PC-9 (cell line): ENCODE measurements at regions not wholly inside any gene's neighbourhood (a gene's known extent, or its start where the extent isn't known, plus 50 kb on each side); places are given as distances from the start of the nearest gene placed in this dataset.

Source experiments
- BruUV-seq: library from RNA; stranded (reverse); fragments of 400-500 nt; replicated peaks from 2 replicates; lab custom pipeline; 2021; lab: Mats Ljungman, UMichigan
- CTCF ChIA-PET: fragments of 300-600 bp; sonication (Branson Sonifier 250); formaldehyde crosslinking; loops from one replicate; lab custom pipeline; 2022; ENCODE audit warnings: antibody characterized with exemption; lab: Charles Lee
- POLR2A ChIA-PET: fragments of 300-600 bp; sonication (Branson Sonifier 250); formaldehyde crosslinking; loops from one replicate; lab custom pipeline; 2022; ENCODE audit warnings: antibody characterized with exemption; ENCODE audit not compliant: unreplicated experiment; lab: Charles Lee
- DNase-seq, 2 experiments: peaks; one replicate each; pipeline versions ENCODE4 v3.0.0 to v3.0.0-alpha.2; 2015 to 2022; ENCODE audit warnings: mixed read lengths in 1 of 2
- H2AFZ ChIP-seq: fragments of 200-600 bp; sonication (generic); 2 replicates; pipeline ENCODE4 v1.8.1; 2017; ENCODE audit warnings: antibody characterized with exemption
- H3F3A ChIP-seq: fragments of 200-600 bp; sonication (generic); 2 replicates; pipeline ENCODE4 v1.8.1; 2017; ENCODE audit warnings: antibody characterized with exemption, mild to moderate bottlenecking, low read depth; ENCODE audit not compliant: insufficient read depth
- H3K27ac ChIP-seq: fragments of 200-600 bp; sonication (generic); 2 replicates; pipeline ENCODE4 v1.6.1; 2016; ENCODE audit warnings: mixed run types
- H3K27me3 ChIP-seq: fragments of 200-600 bp; sonication (generic); 2 replicates; pipeline ENCODE4 v1.6.1; 2016; ENCODE audit warnings: low read depth, mixed run types; ENCODE audit not compliant: insufficient read depth
- H3K36me3 ChIP-seq: fragments of 200-600 bp; sonication (generic); 2 replicates; pipeline ENCODE4 v1.6.1; 2016; ENCODE audit warnings: low read depth, mixed run types
- H3K4me1 ChIP-seq: fragments of 200-600 bp; sonication (generic); replicated peaks from 2 replicates; pipeline ENCODE4 v1.6.1; 2016; ENCODE audit warnings: mixed run types; ENCODE audit not compliant: insufficient read depth
- H3K4me2 ChIP-seq: fragments of 200-600 bp; sonication (generic); 2 replicates; pipeline ENCODE4 v1.6.1; 2017; ENCODE audit warnings: mixed run types
- H3K4me3 ChIP-seq: fragments of 200-600 bp; sonication (generic); 2 replicates; pipeline ENCODE4 v1.6.1; 2016; ENCODE audit warnings: mixed run types
- H3K79me2 ChIP-seq: fragments of 200-600 bp; sonication (generic); 2 replicates; pipeline ENCODE4 v1.6.1; 2017; ENCODE audit warnings: low read depth, mixed run types
- H3K9me2 ChIP-seq: fragments of 200-600 bp; sonication (generic); 2 replicates; pipeline ENCODE4 v1.8.1; 2017; ENCODE audit warnings: mild to moderate bottlenecking; ENCODE audit not compliant: insufficient read depth
- H3K9me3 ChIP-seq: fragments of 200-600 bp; sonication (generic); 2 replicates; pipeline ENCODE4 v1.8.1; 2016; ENCODE audit warnings: low read depth; ENCODE audit not compliant: insufficient read depth
- H4K20me1 ChIP-seq: fragments of 200-600 bp; sonication (generic); 2 replicates; pipeline ENCODE4 v1.8.1; 2017; ENCODE audit not compliant: insufficient read depth
- EZH2 ChIP-seq: fragments of 200-600 bp; sonication (generic); IDR thresholded peaks from 2 replicates; pipeline ENCODE4 v1.8.0; 2017; ENCODE audit warnings: antibody characterized with exemption, low read depth
- intact Hi-C: fragments of 100-400 bp; cut with micrococcal nuclease; formaldehyde crosslinking; loops from one replicate; pipeline ENCODE4 v1.10.0; 2022; ENCODE audit not compliant: unreplicated experiment
- TF ChIP-seq, protein P1 (sequence below): fragments of 200-600 bp; sonication (generic); conservative IDR thresholded peaks from 2 replicates; pipeline ENCODE4 v1.6.1; 2017; ENCODE audit warnings: mixed run types, antibody characterized with exemption, mild to moderate bottlenecking, moderate library complexity

GRCh38 chr3:137259701-137260100 lies 301.9 kb downstream of the IL20RB start:
- no peak for DNase-seq
- ChIA-PET CTCF (no interaction called here), POLR2A (no interaction called here)
- Histone ChIP-seq H3K9me3 (no peaks in the 10 kb centered on the region), H2AFZ (no peak overlapping the region), H3K9me2 (no peaks in the 10 kb centered on the region; the same call in 1 of the 2 replicates), H3K27ac (no peak overlapping the region), H3K36me3 (no peaks in the 10 kb centered on the region), H3K27me3 (peaks cover 17% of the 10 kb centered on the region), H3K4me2 (no peak overlapping the region), H3K4me3 (no peak overlapping the region), H4K20me1 (no peaks in the 10 kb centered on the region), H3K4me1 (no peaks in the 10 kb centered on the region), H3K79me2 (no peaks in the 10 kb centered on the region), H3F3A (no peaks in the 10 kb centered on the region)
- TF ChIP-seq, protein P1, sequence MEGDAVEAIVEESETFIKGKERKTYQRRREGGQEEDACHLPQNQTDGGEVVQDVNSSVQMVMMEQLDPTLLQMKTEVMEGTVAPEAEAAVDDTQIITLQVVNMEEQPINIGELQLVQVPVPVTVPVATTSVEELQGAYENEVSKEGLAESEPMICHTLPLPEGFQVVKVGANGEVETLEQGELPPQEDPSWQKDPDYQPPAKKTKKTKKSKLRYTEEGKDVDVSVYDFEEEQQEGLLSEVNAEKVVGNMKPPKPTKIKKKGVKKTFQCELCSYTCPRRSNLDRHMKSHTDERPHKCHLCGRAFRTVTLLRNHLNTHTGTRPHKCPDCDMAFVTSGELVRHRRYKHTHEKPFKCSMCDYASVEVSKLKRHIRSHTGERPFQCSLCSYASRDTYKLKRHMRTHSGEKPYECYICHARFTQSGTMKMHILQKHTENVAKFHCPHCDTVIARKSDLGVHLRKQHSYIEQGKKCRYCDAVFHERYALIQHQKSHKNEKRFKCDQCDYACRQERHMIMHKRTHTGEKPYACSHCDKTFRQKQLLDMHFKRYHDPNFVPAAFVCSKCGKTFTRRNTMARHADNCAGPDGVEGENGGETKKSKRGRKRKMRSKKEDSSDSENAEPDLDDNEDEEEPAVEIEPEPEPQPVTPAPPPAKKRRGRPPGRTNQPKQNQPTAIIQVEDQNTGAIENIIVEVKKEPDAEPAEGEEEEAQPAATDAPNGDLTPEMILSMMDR = no peak
- no peak for TF ChIP-seq EZH2
- no TSS peak for BruUV-seq
- intact Hi-C loops = no loop called here

DNA sequence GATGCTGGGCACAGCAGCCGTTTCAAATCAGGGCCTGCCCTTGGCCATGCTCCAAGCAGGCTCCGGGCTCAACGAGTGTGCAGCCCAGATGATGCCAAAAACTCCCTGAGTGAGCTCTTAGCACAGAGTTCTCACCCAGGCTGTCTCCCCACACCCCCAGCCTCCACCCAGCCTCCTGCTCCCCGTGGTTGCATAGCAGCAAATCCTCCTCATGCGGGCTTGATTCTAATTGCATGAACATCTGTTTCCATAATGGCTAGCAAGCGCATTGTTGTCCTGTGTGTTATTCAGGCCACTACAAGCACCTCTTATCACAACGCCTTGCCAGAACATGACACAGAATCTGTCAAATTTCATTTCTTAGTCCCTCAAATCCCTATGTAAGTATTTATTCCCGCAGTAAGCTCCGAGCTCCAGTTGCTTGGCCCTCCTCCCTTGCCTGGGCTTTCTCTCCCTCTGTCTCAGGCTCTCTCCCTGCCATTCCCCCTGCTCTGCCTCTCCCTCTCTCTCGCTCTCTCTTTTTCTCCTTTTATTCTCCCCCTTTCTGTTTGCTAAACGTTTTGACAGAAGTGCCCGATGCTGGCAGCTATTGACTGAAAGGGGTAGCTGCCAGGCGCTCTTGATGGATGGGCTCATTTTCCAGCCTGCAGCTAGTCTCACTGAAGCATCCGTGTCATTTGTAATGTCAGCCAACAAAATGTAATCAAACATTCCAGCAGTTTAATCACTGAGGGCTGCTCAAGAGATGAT lies 306.5 kb downstream of the IL20RB start:
- H3K4me1 ChIP-seq = no peaks in the 10 kb centered on the region
- POLR2A ChIA-PET = no interaction called here

DNA sequence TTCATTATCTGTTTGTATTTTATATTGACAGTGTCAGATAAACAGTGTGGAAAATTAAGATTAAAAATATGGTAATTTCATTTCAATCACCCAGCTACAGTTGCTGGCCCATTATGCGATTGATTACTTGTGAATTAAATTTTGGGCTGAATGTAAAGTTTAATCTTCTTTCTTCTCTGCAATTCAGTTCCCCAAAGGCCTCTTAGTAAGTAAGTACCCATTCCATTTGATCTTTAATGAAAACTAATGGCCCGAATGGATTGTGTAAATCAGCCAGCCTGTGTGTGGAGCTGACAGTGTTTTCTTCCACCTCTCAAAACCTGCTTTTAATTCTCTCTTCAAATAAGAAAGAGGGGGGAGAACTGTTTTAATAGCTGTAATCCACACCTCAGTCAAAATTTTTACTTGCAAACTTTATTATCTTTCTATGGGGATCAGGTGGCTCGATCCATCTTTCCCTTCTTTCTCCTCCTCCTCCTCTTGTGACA lies 307.1 kb downstream of the IL20RB start:
- Histone ChIP-seq H3K36me3 (no peaks in the 10 kb centered on the region), H3K4me1 (no peaks in the 10 kb centered on the region), H3K27ac (no peak overlapping the region), H4K20me1 (no peaks in the 10 kb centered on the region), H3K9me3 (no peaks in the 10 kb centered on the region), H3K4me2 (no peak overlapping the region), H3K27me3 (peaks cover 18% of the 10 kb centered on the region), H3K79me2 (no peaks in the 10 kb centered on the region), H2AFZ (no peak overlapping the region), H3K9me2 (no peaks in the 10 kb centered on the region; the same call in 1 of the 2 replicates), H3K4me3 (no peak overlapping the region), H3F3A (no peaks in the 10 kb centered on the region)
- no TSS peak for BruUV-seq
- DNase-seq = no peak
- CTCF ChIA-PET = no interaction called here
- POLR2A ChIA-PET = no interaction called here
- TF ChIP-seq, protein P1 = no peak
- no peak for TF ChIP-seq EZH2
- intact Hi-C loops = no loop called here

More for the DNA sequence above, 306.5 kb downstream of the IL20RB start:
- CTCF ChIA-PET = no interaction called here
- no peak for TF ChIP-seq EZH2
- TF ChIP-seq, protein P1 = no peak
- no peak overlapping the region for H3K4me3 ChIP-seq
- no peak overlapping the region for H2AFZ ChIP-seq
- no TSS peak for BruUV-seq
- H3K9me3 ChIP-seq = no peaks in the 10 kb centered on the region
- no peaks in the 10 kb centered on the region for H3F3A ChIP-seq
- no peak overlapping the region for H3K4me2 ChIP-seq
- no peak overlapping the region for H3K27ac ChIP-seq
- H3K27me3 ChIP-seq = peaks cover 18% of the 10 kb centered on the region
- H3K9me2 ChIP-seq = no peaks in the 10 kb centered on the region; the same call in 1 of the 2 replicates
- no peaks in the 10 kb centered on the region for H4K20me1 ChIP-seq
- H3K79me2 ChIP-seq = no peaks in the 10 kb centered on the region
- no peak for DNase-seq
- no peaks in the 10 kb centered on the region for H3K36me3 ChIP-seq
- intact Hi-C loops = no loop called here
